A172 (cell line): ENCODE measurements at regions not wholly inside any gene's neighbourhood (a gene's known extent, or its start where the extent isn't known, plus 50 kb on each side); places are given as distances from the start of the nearest gene placed in this dataset.

Experiments used
- DNase-seq: peaks from one replicate; pipeline ENCODE4 v3.0.0-alpha.2; 2015; ENCODE audit warnings: low spot score

DNA sequence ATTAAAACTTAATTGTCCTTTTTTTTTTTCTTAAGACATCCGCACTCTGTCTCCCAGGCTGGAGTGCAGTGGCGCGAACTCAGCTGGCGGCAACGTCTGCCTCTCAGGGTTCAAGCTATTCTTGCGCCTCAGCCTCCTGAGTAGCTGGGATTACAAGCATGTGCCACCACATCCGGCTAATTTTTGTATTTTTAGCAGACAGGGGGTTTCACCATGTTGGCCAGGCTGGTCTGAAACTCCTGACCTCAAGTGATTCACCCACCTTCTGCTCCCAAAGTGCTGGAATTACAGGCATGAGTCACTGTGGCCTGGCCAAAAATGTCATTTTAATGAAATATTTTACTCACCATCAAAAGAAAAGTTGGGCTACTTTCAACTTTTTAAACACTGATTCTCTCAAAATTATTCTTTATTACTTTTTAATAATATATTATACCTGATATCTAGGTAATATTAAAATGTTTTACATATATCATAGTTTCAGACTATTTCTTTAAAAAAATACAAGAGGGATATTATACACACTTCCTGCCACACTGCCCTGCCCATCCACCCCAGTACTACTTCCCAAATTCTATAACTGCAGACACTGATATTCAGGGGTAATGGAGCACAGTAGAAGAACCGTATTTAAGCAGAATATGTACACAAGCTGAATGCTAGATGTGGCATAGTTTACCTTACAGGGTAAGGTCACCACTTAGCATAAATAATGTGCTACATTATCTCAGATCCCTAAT lies 723.9 kb upstream of the ZNF385D start:
- peak; percentile 73 for DNase-seq

DNA sequence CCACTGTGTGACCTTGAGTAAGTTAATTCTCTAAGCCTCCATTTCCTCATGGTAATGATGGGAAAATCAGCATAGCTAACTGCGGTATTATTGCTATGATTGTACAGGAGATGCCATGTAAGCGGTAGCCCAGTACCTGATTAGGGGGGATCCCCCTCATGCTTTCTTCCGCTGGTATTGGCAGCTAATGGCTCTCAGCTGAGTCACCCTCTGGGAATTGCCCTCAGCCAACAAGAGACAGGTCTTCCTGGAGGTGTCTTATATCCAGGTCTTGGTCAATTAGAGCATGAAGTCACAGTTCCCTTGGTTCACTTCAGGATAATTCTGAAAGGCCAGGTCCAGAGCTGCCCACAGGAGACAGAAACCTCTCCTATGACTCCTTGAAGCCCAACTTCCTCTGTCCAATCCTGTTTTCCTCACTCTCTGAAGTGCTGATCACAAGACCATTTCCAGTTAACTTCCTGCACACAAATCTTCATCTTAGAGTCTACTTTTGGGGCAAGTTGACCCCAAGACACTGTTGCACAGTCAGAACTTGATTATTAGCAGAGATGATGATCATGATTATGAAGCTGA lies 724.7 kb upstream of the ZNF385D start:
- peak; percentile 28 for DNase-seq

DNA sequence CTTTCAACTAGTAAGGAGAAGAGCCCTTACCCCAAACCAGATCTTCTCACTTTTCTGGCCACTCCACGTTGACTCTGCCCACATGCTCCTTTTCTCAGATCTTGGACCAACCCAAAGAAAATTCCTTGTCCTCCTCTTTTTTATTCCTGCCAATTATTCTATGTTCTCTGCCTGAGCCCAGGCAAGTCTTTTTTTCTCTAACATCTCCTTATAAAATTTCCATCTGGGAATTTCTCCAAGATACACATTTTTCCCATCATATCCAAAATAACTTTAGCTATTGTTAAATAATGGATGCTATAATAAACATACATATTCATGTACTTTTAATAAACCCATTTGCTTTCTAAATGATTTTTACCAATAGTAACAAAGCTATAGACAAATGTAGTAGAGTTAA lies 726.0 kb upstream of the ZNF385D start:
- no peak for DNase-seq

DNA sequence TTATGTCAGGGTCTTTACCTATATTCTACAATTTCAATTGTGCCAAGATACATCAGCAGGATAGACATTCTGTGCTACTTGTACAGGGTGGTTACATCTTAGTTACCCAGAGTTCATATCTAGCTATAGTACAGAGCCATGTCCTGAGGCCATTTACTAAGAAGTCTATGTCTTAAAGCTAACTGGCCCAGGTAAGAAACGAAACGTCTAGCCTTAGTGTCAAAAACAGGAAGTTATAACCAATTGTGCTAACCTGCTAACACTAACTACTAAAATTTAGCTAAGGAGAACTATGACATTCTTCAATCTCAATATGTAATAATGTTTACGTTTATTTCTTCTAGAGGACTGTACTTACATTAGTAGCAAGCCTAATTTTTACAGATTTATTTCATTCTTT lies 717.2 kb upstream of the UBE2E2 start:
- DNase-seq: no peak

DNA sequence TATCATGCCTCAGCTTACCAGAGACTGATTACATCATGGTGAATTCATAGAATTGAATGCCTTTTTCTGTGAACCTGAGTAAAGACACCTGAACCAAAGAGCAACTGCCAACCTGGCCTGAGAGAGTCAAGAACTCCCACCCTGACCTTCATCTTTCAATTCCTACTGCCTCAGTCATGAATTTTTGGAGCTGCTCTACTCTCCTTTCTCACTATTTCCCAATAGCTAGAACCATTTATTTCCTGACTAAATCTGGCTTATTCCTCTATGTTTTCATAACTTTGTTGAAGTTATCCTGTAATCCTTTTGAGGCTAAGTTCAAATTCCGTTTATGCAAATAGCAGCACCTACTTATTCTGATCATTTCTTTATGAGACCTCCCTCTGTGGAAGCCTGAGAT lies 712.4 kb upstream of the UBE2E2 start:
- DNase-seq: no peak

DNA sequence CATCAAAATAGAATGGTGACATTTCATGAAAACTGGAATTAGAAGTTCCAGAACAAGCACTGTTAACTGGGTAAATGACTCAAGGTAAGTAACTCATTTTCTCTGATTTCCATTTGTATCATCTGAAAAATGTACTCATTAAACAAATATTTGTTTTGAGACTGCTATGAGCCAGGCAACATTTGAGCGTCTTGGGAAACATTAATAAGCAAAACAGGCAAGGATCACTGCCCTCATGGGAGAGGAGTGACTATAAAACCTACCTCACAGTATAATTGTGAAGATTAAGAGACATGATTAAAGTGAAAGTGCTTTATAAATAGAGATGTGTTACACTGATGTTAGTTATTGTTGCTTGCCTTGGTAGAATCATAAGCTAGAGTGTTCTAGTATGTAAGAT lies 711.8 kb upstream of the UBE2E2 start:
- DNase-seq: no peak

DNA sequence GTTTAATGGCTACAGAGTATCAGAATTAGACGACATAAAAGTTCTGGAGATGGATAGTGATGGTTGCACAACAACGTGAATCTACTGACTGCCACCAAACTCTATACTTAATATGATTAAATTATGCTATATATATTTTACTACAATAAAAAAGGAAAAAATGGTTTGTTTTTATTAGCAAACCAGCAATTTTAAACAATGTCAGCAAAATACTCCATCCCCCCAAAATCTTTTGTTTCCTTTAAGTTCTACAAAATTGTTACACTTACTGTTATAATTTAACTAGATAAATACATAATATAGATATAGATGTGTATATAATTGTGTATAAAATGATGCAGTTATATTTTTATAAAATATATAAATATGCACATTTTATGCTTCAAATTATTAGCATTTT lies 710.8 kb upstream of the UBE2E2 start:
- DNase-seq: no peak

DNA sequence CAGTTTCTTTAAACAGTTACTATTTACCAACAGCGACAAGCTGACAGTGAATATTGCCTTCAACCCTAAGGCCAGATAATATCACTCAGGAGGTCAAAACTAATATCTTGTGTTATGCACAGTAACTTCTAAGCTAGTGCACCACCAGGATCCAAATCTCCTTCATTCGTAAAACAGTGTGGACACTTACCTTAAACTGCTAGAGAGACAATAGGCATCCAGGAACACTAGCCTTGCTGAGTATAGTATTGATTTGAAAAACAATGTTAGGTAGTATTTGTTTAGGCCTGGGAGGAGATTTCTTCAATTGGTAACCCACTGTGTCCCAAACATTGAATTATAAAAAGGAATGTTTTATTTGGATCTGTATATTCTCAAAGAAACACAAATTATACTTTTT lies 707.9 kb upstream of the UBE2E2 start:
- no peak for DNase-seq

DNA sequence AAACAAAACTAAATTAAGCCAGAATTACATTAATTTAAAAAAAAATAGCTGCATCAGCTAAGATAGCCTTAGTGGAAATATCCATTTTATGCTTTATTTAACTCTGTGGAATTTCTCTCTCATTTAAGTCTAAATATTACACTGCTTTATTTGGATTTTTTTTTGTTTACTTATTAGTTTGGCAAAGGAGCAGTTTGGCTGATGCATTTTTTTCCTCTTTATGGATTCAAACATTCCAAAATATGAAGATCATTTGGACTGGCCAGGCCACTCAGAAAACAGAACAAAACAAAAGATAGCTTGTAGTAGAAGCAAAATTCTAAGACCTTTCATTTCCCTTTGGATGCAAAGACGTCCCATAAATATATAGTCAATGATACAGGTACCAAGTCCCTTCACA lies 707.3 kb upstream of the UBE2E2 start:
- DNase-seq: no peak

DNA sequence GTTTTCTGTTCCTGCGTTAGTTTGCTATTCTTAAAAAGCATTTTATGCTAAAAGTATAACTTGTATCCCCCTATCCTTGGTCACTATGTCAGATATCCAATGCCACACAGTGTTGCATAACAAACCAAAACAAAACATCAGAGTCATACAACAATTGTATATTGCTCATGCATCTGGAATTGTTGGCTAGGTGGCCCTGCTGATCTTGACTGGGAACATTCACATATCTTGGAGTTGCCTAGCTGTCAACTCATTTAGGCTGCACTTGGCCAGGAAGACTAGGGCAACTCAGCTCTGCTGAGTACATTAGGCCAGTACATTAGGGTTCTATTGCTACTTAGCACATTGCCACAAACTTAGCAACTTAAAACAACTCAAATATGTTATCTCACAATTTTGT lies 706.5 kb upstream of the UBE2E2 start:
- DNase-seq: no peak

DNA sequence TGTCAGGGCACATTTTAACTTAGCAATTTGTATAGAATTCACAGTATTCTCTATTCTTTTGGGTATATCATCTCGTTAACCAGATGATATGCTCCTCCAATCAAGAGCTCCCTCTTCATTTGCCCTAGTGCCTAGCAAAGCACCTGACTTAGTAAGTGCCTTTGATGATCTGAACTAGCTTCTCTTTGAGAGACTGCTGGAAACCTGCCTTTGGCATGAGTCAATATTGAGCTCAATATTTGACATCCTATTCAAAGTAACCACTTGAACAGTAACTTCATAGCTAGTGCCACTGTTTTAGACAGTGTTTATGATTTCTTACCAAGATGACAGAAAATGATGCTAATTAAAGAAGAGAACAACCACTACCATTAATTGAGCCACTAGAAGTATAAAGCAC lies 696.3 kb upstream of the UBE2E2 start:
- no peak for DNase-seq

DNA sequence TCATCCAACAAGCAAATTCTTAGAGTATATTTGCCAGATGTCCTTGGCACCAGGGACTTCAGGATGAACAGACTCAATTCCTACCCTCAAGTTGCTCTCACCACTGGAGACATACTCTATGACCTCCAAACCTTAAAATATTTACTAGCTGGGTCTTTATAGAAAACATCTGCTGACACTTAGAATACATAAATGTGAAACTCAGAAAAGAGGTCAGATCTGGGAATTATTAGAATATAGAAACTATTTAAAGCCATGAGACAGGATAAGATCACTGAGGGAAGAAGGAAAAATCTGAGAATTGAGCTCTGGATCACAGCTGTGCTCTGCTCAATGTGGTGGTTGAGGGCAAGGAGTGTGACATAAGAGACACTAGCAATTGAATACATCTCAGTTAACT lies 695.4 kb upstream of the UBE2E2 start:
- no peak for DNase-seq

DNA sequence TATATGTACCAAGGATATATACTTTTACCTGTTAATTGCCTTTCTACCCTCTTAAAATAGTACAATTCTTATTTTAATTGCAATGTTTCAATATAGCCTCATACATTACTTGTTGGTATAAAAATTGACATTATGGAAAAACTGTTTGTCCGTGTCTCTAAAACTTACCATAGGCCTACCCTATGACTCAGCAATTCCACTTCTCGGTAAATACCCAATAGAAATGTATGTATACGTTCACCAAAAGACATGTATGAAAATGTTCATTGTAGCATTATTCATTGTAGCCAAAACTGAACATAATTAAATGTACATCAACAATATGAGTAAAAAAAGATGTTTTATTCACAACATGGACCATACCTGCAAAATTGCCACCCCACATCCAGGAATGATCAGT lies 679.2 kb upstream of the UBE2E2 start:
- DNase-seq: no peak

DNA sequence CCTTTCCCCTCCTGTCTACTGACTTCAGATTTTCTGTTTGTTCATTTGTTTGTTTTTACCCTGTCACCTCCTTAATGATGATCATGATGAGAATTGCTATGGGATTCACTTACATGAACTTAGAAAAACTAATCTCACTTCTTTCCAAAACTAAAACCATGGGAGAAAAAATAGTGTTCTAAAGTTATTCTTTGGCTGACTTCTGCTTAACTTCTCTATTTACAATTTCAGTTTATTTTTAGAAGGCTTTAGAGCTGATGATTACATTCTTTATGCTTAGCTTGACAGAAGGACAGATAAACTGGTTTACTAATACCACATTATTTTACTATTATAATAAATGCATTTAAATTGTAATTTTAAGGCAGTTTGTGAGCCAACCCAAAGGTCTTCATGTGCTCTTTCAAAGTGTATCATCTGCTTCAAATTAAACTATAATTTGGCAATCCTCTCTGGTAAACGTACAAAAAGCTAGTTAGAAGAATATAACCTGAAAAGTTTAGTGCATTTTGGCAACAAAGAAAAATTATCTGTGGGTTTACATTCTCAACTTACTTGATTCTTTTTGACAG lies 676.8 kb upstream of the UBE2E2 start:
- no peak for DNase-seq

DNA sequence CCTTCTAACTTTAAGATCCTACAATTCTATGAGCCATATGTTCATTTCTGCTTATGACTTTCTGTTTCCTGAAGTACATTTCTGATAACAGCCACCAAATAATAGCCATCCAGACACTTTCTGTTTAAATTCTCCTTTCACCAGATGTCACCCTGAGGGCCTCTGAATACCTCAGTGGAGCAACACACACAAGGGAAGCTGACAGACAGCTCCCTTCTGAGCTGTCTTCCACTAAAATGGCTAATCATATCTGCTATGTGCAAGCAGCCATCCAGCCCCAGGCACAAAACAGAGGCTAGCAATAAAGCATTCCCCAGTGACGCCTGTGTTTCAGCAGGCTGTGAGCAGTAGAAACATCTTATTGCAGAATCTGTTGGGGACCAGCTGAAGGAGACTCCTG lies 666.6 kb upstream of the UBE2E2 start:
- no peak for DNase-seq

DNA sequence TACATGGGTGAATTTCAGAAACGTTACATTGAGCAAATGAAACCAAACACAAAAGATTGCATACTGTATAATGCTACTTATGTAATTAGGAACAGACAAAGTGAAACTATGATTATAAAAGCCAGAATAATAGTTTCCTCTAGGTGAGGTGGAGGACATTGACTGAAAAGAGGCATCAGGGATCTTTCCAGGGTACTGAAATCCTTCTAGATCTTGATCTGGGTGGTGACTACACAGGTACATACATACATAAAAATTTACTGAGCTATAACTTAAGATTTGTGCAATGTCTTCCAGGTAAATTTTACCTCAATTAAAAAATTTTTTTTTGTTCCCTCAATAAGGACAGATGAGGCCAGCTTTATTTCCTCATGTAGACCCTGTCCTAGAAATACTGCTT lies 665.6 kb upstream of the UBE2E2 start:
- DNase-seq: no peak

DNA sequence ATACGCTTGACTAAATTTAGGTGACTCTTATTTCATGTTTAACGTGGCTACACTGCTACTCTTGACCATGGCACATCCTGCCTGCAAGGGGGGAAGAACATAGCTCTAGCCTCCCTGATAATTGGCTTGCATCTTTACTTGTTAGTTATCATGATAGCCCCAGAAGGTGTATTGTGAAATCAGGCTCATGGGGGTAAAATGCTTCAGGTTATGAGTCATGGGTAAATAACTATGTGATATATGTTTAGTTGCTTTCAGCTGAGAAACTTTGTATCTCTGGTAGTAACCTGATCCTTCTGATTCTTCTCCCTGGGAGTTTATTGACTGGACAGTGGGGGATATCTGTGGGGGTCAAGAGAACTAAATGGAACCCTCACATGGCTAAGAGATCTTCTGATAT lies 660.8 kb upstream of the UBE2E2 start:
- DNase-seq: no peak

DNA sequence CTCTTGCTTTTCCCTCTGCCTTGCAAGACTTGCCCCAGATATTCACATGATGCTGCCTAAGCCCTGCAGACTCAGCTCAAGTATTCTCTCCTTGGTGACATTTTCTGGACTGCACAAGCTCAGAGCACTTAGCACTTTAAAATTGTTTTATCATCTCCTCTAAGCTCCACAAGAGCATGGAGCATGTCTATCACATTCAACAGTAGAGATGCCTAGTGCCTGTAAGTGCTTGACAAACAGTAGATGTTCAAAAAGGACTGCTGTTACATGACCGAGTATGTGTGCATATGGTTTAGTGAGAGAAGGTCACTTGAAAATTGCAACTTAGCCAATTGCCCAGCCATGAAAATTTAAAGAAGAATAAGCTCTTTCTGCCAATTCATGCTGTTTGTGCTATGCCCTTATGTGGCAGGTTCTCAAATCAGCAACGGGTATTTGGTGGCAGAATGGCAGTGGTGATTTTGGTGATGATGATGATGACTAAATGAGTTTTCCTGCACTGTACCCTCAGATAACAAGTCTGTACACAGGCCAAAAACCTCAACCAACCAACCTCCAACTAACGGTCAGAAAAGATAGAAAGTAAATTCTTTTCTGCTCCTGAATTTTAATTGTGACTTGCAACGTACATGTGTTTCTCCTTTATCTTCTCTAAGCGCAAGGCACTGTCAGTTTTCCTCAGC lies 647.2 kb upstream of the UBE2E2 start:
- DNase-seq: no peak

DNA sequence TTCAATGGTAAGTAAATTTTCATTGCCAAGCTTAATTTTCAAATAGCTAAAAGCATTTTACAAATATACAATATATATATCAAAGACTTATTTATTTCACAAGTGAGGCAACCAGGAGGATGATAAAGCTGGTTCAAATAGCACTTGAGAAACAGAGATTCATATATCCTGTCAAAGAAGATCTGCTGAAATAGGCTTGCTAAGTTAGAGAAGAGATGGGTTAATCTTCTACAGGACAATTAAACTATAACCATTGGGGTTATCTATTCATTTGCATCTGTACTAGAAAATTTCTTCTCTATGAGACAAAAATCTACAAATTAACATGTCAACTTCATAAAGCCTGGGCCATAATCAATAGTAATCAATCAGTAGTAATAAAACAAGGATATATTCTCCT lies 637.7 kb upstream of the UBE2E2 start:
- no peak for DNase-seq

DNA sequence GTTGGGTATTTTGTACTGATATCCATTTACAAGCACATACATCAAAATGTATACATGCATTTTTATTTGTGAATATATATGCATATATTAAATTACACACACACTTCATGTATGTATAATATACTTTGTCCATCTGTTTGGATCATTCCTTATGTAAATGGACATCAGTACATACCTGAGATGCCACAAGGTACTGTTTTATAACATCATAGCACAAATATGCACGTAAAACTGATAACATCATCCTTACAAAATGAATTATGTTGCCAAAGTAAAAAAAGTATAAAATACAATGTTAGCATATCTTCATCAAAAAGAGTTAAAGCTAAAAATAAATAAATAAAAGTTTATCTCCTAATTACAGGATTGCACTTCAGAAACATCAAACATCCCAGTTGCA lies 634.8 kb upstream of the UBE2E2 start:
- DNase-seq: no peak

DNA sequence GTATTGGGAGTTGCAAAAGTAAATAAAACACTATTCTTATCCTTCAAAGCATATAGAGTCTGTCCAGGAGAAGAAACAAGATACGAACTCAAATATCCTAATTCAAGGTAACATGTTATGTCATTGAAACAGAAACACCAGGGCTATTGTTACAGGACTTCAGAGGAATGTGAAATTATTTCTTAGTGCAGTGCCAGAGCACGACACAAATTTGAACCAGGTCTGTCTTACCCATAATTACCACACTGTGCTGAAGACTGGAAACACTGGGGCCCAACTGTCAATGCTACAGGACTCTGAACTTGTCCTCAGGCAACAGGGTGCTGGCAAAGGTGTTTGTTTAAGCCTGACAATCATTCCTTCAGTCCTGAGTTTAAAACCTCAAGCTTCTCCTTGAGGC lies 633.6 kb upstream of the UBE2E2 start:
- DNase-seq: no peak

DNA sequence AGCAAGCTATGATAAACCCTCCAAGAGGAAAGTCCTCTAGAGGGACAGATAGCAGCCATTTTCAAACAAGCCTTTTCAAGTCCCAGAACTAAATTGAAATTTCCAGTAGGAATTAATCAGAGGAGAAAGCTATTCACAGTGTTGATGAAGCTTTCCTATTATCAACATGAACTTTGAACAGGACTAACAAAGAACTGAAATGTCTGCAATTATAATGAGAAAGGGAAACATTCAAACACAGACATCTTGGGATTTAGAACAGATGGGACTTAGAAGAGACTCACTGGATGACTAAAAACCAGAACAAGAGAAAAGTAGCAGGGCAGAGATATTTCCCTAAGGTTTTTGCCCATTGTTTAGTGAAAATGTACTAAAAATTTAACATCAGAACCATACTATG lies 622.1 kb upstream of the UBE2E2 start:
- DNase-seq: no peak

DNA sequence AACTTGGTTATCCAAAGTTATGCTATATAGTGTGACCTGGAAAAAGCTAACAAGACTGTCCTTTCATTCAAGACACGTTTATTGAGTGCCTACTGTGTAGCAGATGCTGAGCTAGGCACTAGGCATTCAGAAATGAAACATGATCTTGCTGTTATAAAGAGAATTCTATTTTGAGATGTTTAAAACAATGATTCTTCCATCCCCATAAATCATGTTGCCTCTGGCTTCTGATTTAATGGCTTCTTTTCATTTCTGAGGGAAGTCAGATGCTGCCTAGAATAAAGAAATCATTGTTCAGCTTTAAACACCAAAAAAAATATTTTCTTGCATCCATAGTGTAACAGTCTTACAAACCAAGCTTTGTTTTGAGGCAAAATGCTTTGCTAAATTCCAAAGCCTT lies 620.9 kb upstream of the UBE2E2 start:
- no peak for DNase-seq
